Activated CD8-positive, alpha-beta T cell treated with anti-CD3 and anti-CD28 coated beads for 36 hours (primary cell): ENCODE measurements at regions not wholly inside any gene's neighbourhood (a gene's known extent, or its start where the extent isn't known, plus 50 kb on each side); places are given as distances from the start of the nearest gene placed in this dataset.

Experiments
- ATAC-seq: fragments of 200-7000 bp; cut with Tn5 transposase; one replicate; pipeline ENCODE4 v1.10.0; 2021; ENCODE audit warnings: mild to moderate bottlenecking, moderate library complexity
- CTCF ChIA-PET: fragments of 350-600 bp; sonication (Branson Sonifier 250); formaldehyde crosslinking; loops from one replicate; lab custom pipeline; 2021; ENCODE audit warnings: antibody characterized with exemption; lab: Charles Lee
- POLR2A ChIA-PET: fragments of 350-600 bp; sonication (Branson Sonifier 250); formaldehyde crosslinking; loops from one replicate; lab custom pipeline; 2021; ENCODE audit warnings: antibody characterized with exemption; lab: Charles Lee
- DNase-seq: peaks from one replicate; pipeline ENCODE4 v3.0.0-alpha.2; 2020
- H3K27ac Mint-ChIP-seq: one replicate; pipeline ENCODE4 v1.8.0; 2021; ENCODE audit warnings: mild to moderate bottlenecking, mixed read lengths
- H3K27me3 Mint-ChIP-seq: one replicate; pipeline ENCODE4 v1.8.0; 2021; ENCODE audit warnings: mixed read lengths
- H3K36me3 Mint-ChIP-seq: one replicate; pipeline ENCODE4 v1.8.0; 2021; ENCODE audit warnings: low read depth, mixed read lengths
- H3K4me1 Mint-ChIP-seq: one replicate; pipeline ENCODE4 v1.8.0; 2021; ENCODE audit warnings: low read depth, mixed read lengths
- H3K4me3 Mint-ChIP-seq: one replicate; pipeline ENCODE4 v1.8.0; 2021; ENCODE audit warnings: mild to moderate bottlenecking, moderate library complexity, mixed read lengths
- H3K9me3 Mint-ChIP-seq: one replicate; pipeline ENCODE4 v1.8.0; 2021; ENCODE audit warnings: mixed read lengths
- intact Hi-C: fragments of 100-400 bp; cut with micrococcal nuclease; formaldehyde crosslinking; loops from one replicate; pipeline ENCODE4 v1.10.0; 2022
- TF ChIP-seq, protein P1 (sequence below): fragments of 200-600 bp; IDR thresholded peaks from one replicate; pipeline ENCODE4 v1.8.0; 2022; ENCODE audit warnings: antibody characterized with exemption, mild to moderate bottlenecking

DNA sequence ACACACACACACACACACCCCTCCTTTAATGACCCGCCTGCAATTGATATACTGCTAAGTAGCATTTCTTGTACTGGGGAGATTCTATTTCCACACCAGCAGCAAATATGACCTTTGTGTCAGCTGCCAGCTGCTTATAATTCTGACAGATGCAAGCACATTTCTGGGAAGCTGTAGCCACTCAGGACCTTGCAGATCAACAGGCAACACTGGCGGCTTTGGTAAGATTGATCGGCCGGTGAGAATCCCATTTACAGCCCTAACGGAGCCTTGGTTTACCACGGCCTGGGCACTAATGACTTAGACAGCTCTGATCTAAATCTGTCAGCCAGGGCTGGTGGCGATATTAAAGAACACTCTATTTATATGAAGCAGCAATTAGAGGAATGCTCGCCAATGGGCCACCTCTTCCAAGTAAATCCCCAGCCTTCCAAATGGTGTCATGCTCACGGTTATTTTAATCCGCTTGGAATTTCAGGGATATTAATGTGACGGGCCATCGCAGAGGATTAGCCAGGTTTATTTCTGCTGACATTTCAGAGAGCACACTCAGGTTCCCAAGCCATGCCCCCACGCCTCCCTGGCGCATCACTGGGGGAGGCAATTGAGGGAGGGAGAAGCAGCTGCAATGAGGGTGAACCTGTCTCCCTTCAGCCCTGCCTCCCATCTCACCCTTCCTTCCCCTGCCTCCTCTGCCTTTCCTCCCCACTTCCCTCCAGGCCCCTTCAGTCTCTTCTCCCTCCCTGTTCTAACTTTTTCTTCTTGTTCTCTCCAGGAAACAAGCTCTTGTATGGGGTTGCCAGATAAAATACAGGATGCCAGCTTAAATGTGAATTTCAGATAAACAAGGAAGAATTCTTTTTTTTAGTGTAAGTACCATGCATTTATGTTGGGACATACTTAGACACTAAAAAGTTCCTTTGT, 287.0 kb downstream of the TLE3 start:
- ATAC-seq (no peak), DNase-seq (no peak)
- Mint-ChIP-seq H3K4me3 (no peak overlapping the region), H3K9me3 (no peaks in the 10 kb centered on the region), H3K27ac (no peak overlapping the region), H3K4me1 (peaks cover 18% of the 10 kb centered on the region), H3K27me3 (peaks cover 6% of the 10 kb centered on the region), H3K36me3 (no peaks in the 10 kb centered on the region)
- TF ChIP-seq, protein P1, sequence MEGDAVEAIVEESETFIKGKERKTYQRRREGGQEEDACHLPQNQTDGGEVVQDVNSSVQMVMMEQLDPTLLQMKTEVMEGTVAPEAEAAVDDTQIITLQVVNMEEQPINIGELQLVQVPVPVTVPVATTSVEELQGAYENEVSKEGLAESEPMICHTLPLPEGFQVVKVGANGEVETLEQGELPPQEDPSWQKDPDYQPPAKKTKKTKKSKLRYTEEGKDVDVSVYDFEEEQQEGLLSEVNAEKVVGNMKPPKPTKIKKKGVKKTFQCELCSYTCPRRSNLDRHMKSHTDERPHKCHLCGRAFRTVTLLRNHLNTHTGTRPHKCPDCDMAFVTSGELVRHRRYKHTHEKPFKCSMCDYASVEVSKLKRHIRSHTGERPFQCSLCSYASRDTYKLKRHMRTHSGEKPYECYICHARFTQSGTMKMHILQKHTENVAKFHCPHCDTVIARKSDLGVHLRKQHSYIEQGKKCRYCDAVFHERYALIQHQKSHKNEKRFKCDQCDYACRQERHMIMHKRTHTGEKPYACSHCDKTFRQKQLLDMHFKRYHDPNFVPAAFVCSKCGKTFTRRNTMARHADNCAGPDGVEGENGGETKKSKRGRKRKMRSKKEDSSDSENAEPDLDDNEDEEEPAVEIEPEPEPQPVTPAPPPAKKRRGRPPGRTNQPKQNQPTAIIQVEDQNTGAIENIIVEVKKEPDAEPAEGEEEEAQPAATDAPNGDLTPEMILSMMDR, result no peak
- CTCF ChIA-PET, result interaction anchor here (1.0 kb wide), 1 partner anchor 8 kb away, joined by 3 read pairs; no protein-coding TSS in a partner anchor
- POLR2A ChIA-PET, result interaction anchor here (1.1 kb wide), 1 partner anchor 57 kb away, joined by 3 read pairs; no protein-coding TSS in a partner anchor
- intact Hi-C loops, result no loop called here

DNA sequence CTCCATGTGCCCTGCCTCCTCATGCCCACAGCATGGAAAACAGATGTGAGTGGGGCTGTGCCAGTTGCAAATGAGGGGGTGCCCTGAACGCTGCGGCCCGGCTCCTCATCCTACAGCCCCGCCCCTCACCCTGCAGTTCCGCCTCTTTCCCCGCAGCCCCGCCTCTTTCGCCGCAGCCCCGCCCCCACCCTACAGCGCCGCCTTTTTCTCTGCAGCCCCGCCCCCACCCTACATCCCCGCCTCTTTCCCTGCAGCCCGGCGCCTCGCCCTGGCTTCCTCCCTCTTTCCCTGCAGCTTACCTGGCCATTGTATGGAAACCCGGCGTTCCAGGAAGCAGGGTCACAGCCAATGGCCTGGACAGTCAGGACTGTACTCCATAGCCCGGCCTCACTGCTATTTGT, 284.9 kb downstream of the TLE3 start:
- ChIA-PET POLR2A (no interaction called here), CTCF (no interaction called here)
- H3K4me1 Mint-ChIP-seq, result peaks cover 12% of the 10 kb centered on the region
- no peak overlapping the region for H3K27ac Mint-ChIP-seq
- DNase-seq (no peak), ATAC-seq (no peak)
- intact Hi-C loops, result no loop called here
- H3K36me3 Mint-ChIP-seq, result no peaks in the 10 kb centered on the region
- H3K9me3 Mint-ChIP-seq, result no peaks in the 10 kb centered on the region
- TF ChIP-seq, protein P1, result no peak
- H3K27me3 Mint-ChIP-seq, result peaks cover 2% of the 10 kb centered on the region
- no peak overlapping the region for H3K4me3 Mint-ChIP-seq

GRCh38 chr15:69813881-69814280, 283.8 kb downstream of the TLE3 start:
- TF ChIP-seq, protein P1, result no peak
- Mint-ChIP-seq H3K4me3 (no peak overlapping the region), H3K36me3 (no peaks in the 10 kb centered on the region), H3K4me1 (peaks cover 9% of the 10 kb centered on the region), H3K9me3 (no peaks in the 10 kb centered on the region), H3K27ac (no peak overlapping the region), H3K27me3 (peaks cover 2% of the 10 kb centered on the region)
- ATAC-seq (no peak), DNase-seq (no peak)
- intact Hi-C loops, result no loop called here
- POLR2A ChIA-PET, result interaction anchor here (0.5 kb wide), 1 partner anchor 54 kb away, joined by 3 read pairs; no protein-coding TSS in a partner anchor
- CTCF ChIA-PET, result no interaction called here

GRCh38 chr15:69814932-69815331, 282.8 kb downstream of the TLE3 start:
- Mint-ChIP-seq H3K36me3 (no peaks in the 10 kb centered on the region), H3K9me3 (no peaks in the 10 kb centered on the region), H3K27me3 (peaks cover 2% of the 10 kb centered on the region), H3K27ac (no peak overlapping the region), H3K4me1 (peaks cover 9% of the 10 kb centered on the region), H3K4me3 (no peak overlapping the region)
- DNase-seq (no peak), ATAC-seq (no peak)
- ChIA-PET CTCF (interaction anchor here (0.8 kb wide), 1 partner anchor 337 kb away, joined by 3 read pairs; no protein-coding TSS in a partner anchor), POLR2A (interaction anchor here (0.5 kb wide), 1 partner anchor 35 kb away, joined by 3 read pairs; no protein-coding TSS in a partner anchor)
- intact Hi-C loops, result no loop called here
- TF ChIP-seq, protein P1, result no peak

- H3K9me3 Mint-ChIP-seq, result no peaks in the 10 kb centered on the region
- no peaks in the 10 kb centered on the region for H3K36me3 Mint-ChIP-seq
- peaks cover 9% of the 10 kb centered on the region for H3K4me1 Mint-ChIP-seq
- H3K4me3 Mint-ChIP-seq, result no peak overlapping the region
- peaks cover 2% of the 10 kb centered on the region for H3K27me3 Mint-ChIP-seq
- DNase-seq, result peak; percentile 31
- no peak overlapping the region for H3K27ac Mint-ChIP-seq
- peak; percentile 53 for ATAC-seq
- intact Hi-C loops, result no loop called here
- CTCF ChIA-PET, result no interaction called here
- TF ChIP-seq, protein P1, result no peak
- POLR2A ChIA-PET, result no interaction called here
Measured at GRCh38 chr15:69815793-69816192, 281.9 kb downstream of the TLE3 start.
